GM12878 (cell line): ENCODE measurements at regions not wholly inside any gene's neighbourhood (a gene's known extent, or its start where the extent isn't known, plus 50 kb on each side); places are given as distances from the start of the nearest gene placed in this dataset.
"Not testable (repeated sequence)": the region's sequence is repeated elsewhere in the genome, so short reads cannot be mapped to it uniquely, and the experiment has no call there.

Source experiments
- CBX5 ChIP-seq: sonication (generic); IDR thresholded peaks from 2 replicates; pipeline ENCODE4 v1.6.1; 2016; ENCODE audit warnings: low read depth, moderate library complexity, mild to moderate bottlenecking, inconsistent platforms
- EZH2 ChIP-seq: IDR thresholded peaks from 2 replicates; pipeline ENCODE4 v1.6.1; 2012; ENCODE audit warnings: low read depth, mild to moderate bottlenecking, control low read depth, inconsistent platforms, low read length, borderline replicate concordance; ENCODE audit not compliant: control insufficient read depth
- JUND ChIP-seq: IDR thresholded peaks from 2 replicates; pipeline ENCODE4 v1.6.1; 2012; ENCODE audit warnings: low read depth, mild to moderate bottlenecking, low read length, improper control_type of control experiment, moderate library complexity
- PAX5 ChIP-seq: IDR thresholded peaks from 2 replicates; pipeline ENCODE4 v1.6.1; 2011; ENCODE audit warnings: low read depth, low read length, borderline replicate concordance
- SIX5 ChIP-seq: IDR thresholded peaks from 2 replicates; pipeline ENCODE4 v1.6.1; 2011; ENCODE audit warnings: mild to moderate bottlenecking, low read depth, low read length, moderate library complexity; ENCODE audit not compliant: severe bottlenecking
- SMARCA5 ChIP-seq: fragments of 450-650 bp; IDR thresholded peaks from 2 replicates; pipeline ENCODE4 v1.6.1; 2017; ENCODE audit warnings: mild to moderate bottlenecking
- SMC3 ChIP-seq: IDR thresholded peaks from 2 replicates; pipeline ENCODE4 v1.6.1; 2011; ENCODE audit warnings: low read length, improper control_type of control experiment, borderline replicate concordance
- USF2 ChIP-seq: IDR thresholded peaks from 2 replicates; pipeline ENCODE4 v1.6.1; 2011; ENCODE audit warnings: low read depth, low read length, improper control_type of control experiment, borderline replicate concordance
- TF ChIP-seq, protein P1 (sequence below), 3 experiments: IDR thresholded peaks in 2 of 3; conservative IDR thresholded peaks in 1 of 3; 2 replicates each; pipeline ENCODE4 v1.5.1; 2011; ENCODE audit warnings: low read depth in 3 of 3, low read length in 3 of 3, mild to moderate bottlenecking in 3 of 3, control low read depth in 2 of 3, moderate library complexity in 2 of 3, inconsistent platforms in 1 of 3, mixed read lengths in 1 of 3; ENCODE audit not compliant: control insufficient read depth in 2 of 3, insufficient read depth in 1 of 3; ENCODE audit errors: extremely low read depth in 1 of 3

DNA sequence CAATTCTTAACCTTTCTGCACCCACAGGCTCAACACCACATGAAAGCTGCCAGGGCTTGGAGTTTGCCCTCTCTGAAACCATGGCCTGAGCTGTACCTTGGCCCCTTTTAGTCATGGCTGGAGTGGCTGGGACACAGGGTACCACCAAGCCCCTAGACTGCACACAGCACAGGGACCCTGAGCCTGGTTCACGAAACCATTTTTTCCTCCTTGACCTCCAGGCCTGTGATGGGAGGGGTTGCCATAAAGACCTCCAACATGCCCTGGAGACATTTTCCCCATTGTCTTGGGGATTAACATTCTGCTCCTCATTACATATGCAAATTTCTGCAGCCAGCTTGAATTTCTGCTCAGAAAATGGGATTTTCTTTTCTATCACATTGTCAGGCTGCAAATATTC, 113.4 kb downstream of the XPNPEP1 start:
- TF ChIP-seq EZH2, SIX5, CBX5, SMARCA5, PAX5, USF2, SMC3, JUND: not testable (repeated sequence)
- TF ChIP-seq, protein P1, sequence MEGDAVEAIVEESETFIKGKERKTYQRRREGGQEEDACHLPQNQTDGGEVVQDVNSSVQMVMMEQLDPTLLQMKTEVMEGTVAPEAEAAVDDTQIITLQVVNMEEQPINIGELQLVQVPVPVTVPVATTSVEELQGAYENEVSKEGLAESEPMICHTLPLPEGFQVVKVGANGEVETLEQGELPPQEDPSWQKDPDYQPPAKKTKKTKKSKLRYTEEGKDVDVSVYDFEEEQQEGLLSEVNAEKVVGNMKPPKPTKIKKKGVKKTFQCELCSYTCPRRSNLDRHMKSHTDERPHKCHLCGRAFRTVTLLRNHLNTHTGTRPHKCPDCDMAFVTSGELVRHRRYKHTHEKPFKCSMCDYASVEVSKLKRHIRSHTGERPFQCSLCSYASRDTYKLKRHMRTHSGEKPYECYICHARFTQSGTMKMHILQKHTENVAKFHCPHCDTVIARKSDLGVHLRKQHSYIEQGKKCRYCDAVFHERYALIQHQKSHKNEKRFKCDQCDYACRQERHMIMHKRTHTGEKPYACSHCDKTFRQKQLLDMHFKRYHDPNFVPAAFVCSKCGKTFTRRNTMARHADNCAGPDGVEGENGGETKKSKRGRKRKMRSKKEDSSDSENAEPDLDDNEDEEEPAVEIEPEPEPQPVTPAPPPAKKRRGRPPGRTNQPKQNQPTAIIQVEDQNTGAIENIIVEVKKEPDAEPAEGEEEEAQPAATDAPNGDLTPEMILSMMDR (IDR thresholded peaks at IDR 0.05 in 2 of 3, conservative IDR thresholded peaks at IDR 0.05 in 1 of 3; ENCODE audit: control insufficient read depth in 2 of 3, extremely low read depth in 1 of 3, insufficient read depth in 1 of 3, low read depth in 3 of 3, low read length in 3 of 3) = not testable (repeated sequence)
